ENCODE measurements at regions not wholly inside any gene's neighbourhood (a gene's known extent, or its start where the extent isn't known, plus 50 kb on each side); places are given as distances from the start of the nearest gene placed in this dataset.
A peak's percentile ranks its signal among the peaks of the same experiment; 100 is the strongest.
"Not testable (repeated sequence)": the region's sequence is repeated elsewhere in the genome, so short reads cannot be mapped to it uniquely, and the experiment has no call there.

- H3K4me3 Mint-ChIP-seq, result no peak overlapping the region
- H3K27ac Mint-ChIP-seq, result no peak overlapping the region
- no peaks in the 10 kb centered on the region for H3K9me3 Mint-ChIP-seq
- H3K27me3 Mint-ChIP-seq (ENCODE audit: low read depth), result no peaks in the 10 kb centered on the region
- peaks cover 41% of the 10 kb centered on the region for H3K4me1 Mint-ChIP-seq (ENCODE audit: low read depth)
- H3K36me3 Mint-ChIP-seq (ENCODE audit: low read depth), result peaks cover 12% of the 10 kb centered on the region
These were observed 292.4 kb upstream of the MKLN1 start for GRCh38 chr7:131035088-131035770.

GRCh38 chr7:131038153-131038552 is 289.5 kb upstream of the MKLN1 start:
- Mint-ChIP-seq H3K4me1 (ENCODE audit: low read depth) (peaks cover 37% of the 10 kb centered on the region), H3K9me3 (no peaks in the 10 kb centered on the region), H3K27ac (peak overlapping the region; percentile 60), H3K27me3 (ENCODE audit: low read depth) (no peaks in the 10 kb centered on the region), H3K36me3 (ENCODE audit: low read depth) (peaks cover 10% of the 10 kb centered on the region), H3K4me3 (no peak overlapping the region)

GRCh38 chr7:131039355-131039762 is 288.3 kb upstream of the MKLN1 start:
- Mint-ChIP-seq H3K4me3 (no peak overlapping the region), H3K9me3 (no peaks in the 10 kb centered on the region), H3K36me3 (ENCODE audit: low read depth) (peaks cover 12% of the 10 kb centered on the region), H3K27me3 (ENCODE audit: low read depth) (no peaks in the 10 kb centered on the region), H3K27ac (no peak overlapping the region), H3K4me1 (ENCODE audit: low read depth) (peaks cover 29% of the 10 kb centered on the region)

DNA sequence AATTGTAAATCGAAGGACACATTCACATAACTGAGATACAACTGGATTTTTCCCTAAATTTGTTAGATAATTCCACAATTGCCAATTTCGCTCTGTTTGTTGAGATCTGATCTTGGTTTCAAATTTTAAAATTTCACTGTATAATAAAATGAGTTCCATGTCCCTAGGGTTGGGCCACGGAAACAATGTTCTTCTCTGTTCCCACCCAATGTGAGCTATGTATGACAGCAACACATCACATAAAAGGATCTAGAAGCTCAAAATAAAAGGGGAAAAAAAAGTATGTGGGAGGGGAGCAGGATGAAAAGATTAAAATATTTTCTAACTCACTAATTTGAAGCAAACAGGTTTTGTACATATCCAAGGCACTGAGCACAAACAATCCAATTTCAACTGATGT is 287.8 kb upstream of the MKLN1 start:
- H3K9me3 Mint-ChIP-seq, result no peaks in the 10 kb centered on the region
- H3K4me3 Mint-ChIP-seq, result no peak overlapping the region
- H3K27me3 Mint-ChIP-seq (ENCODE audit: low read depth), result no peaks in the 10 kb centered on the region
- peaks cover 28% of the 10 kb centered on the region for H3K4me1 Mint-ChIP-seq (ENCODE audit: low read depth)
- peaks cover 12% of the 10 kb centered on the region for H3K36me3 Mint-ChIP-seq (ENCODE audit: low read depth)
- H3K27ac Mint-ChIP-seq, result no peak overlapping the region

- Mint-ChIP-seq H3K4me1 (ENCODE audit: low read depth) (peaks cover 26% of the 10 kb centered on the region), H3K9me3 (peaks cover 3% of the 10 kb centered on the region), H3K36me3 (ENCODE audit: low read depth) (peaks cover 15% of the 10 kb centered on the region), H3K27me3 (ENCODE audit: low read depth) (no peaks in the 10 kb centered on the region), H3K4me3 (no peak overlapping the region), H3K27ac (peak overlapping the region; percentile 18)
These were observed 287.2 kb upstream of the MKLN1 start for GRCh38 chr7:131040467-131040932.

- not testable (repeated sequence) for H3K27me3 Mint-ChIP-seq (ENCODE audit: low read depth); H3K4me3 Mint-ChIP-seq
These were observed 286.5 kb upstream of the MKLN1 start for GRCh38 chr7:131041012-131041695.

GRCh38 chr7:131042269-131043160 is 285.2 kb upstream of the MKLN1 start:
- Mint-ChIP-seq H3K36me3 (ENCODE audit: low read depth) (peaks cover 27% of the 10 kb centered on the region), H3K4me3 (no peak overlapping the region), H3K27me3 (ENCODE audit: low read depth) (no peaks in the 10 kb centered on the region), H3K9me3 (peaks cover 9% of the 10 kb centered on the region), H3K4me1 (ENCODE audit: low read depth) (peaks cover 30% of the 10 kb centered on the region), H3K27ac (peak overlapping the region; percentile 17)

More at GRCh38 chr7:131041012-131041695, 286.5 kb upstream of the MKLN1 start:
- Mint-ChIP-seq H3K4me1 (ENCODE audit: low read depth) (peaks cover 26% of the 10 kb centered on the region), H3K36me3 (ENCODE audit: low read depth) (peaks cover 18% of the 10 kb centered on the region)
- not testable (repeated sequence) for H3K9me3 Mint-ChIP-seq, H3K27ac Mint-ChIP-seq

DNA sequence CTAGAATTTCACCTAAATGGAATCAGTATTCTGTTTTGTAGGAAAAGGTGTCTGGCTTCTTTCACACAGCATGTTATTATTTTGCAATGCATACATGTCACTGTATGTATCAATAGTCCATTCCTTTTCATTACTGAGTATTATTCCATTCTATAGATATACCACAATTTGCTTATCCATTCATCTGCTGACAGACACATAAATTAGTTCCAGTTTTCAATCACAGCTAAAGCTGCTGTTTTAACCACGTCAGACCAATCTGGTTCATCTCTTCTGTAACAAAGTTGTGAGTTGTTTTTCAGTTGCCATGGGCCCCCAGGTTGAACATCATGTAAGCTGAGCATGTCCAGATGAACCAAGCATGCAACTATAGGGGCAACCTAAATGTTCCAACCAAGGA is 282.1 kb upstream of the MKLN1 start:
- Mint-ChIP-seq H3K9me3 (peaks cover 9% of the 10 kb centered on the region), H3K4me1 (ENCODE audit: low read depth) (peaks cover 43% of the 10 kb centered on the region), H3K27ac (no peak overlapping the region), H3K4me3 (no peak overlapping the region), H3K27me3 (ENCODE audit: low read depth) (no peaks in the 10 kb centered on the region), H3K36me3 (ENCODE audit: low read depth) (peaks cover 42% of the 10 kb centered on the region)

DNA sequence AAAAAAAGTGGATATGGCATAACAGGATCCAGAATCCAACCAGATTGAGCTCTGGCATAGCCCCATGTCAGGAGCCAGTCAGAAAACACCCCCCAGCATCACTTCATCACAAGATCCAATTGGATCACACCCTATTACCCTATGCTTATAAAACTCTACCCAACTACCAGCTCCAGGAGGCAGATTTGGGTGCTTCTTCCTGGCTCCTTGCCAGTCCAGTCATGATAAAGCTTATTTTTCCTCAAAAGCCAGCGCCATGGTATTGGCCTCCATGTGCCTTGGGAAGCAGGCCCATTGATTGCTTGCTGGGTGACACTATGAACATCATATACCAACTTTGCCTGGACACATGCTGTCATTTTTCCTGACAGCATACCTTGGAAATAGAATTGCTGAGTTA is 281.4 kb upstream of the MKLN1 start:
- Mint-ChIP-seq H3K4me3 (no peak overlapping the region), H3K9me3 (peaks cover 9% of the 10 kb centered on the region), H3K4me1 (ENCODE audit: low read depth) (peaks cover 42% of the 10 kb centered on the region), H3K27ac (no peak overlapping the region), H3K27me3 (ENCODE audit: low read depth) (no peaks in the 10 kb centered on the region), H3K36me3 (ENCODE audit: low read depth) (peaks cover 44% of the 10 kb centered on the region)

DNA sequence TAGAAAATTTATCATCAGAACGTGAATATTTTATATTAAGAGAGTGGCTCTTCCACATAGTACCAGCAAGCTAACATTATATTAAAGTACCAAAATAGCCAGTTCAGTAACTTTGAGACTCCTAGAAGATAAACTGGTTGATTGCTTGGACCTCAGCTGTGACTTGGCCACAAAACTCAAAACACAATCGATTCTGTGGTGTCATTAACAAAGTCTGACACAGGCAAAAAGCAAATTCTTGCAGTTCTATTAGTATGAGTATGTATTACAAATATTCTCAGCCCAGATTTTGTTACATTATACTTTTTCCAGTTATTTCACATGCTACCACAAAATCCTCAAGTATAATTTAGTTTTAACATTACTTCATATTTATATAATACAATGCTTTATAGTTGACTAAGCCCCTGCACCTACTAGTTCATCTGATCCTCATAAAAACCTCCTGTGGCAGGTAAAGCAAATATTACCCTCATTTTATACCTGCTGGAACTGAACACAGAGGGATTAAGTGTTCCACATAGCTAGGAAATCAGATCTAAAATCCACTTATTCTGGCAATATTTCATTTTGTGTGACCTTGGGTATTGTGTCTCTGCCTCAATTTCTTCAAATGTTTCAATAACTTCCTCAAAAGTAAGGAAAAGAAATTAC is 279.9 kb upstream of the MKLN1 start:
- H3K4me3 Mint-ChIP-seq, result no peak overlapping the region
- peaks cover 38% of the 10 kb centered on the region for H3K36me3 Mint-ChIP-seq (ENCODE audit: low read depth)
- H3K27ac Mint-ChIP-seq, result no peak overlapping the region

DNA sequence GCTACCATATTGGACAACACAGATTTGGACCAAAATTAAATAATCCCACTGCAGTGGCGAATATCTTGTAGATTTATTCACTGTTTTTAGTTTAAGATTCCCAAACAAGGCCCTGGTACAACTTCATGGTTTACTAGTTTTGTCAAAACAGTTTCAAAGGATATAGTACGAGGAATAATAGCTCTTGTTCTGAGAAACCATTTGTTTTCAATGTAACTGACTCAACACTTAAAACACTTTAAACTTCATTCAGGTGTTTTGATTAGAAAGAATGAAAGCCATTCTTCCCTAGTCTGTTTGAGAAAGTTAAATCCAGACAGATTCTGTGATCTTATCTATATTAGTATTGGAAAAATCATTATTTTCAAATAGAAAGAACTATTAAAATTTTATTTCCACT is 276.4 kb upstream of the MKLN1 start:
- Mint-ChIP-seq H3K27ac (no peak overlapping the region), H3K9me3 (peaks cover 1% of the 10 kb centered on the region), H3K36me3 (ENCODE audit: low read depth) (peaks cover 40% of the 10 kb centered on the region), H3K4me3 (no peak overlapping the region), H3K4me1 (ENCODE audit: low read depth) (peaks cover 49% of the 10 kb centered on the region), H3K27me3 (ENCODE audit: low read depth) (no peaks in the 10 kb centered on the region)

More for the DNA sequence above, 279.9 kb upstream of the MKLN1 start:
- H3K27me3 Mint-ChIP-seq (ENCODE audit: low read depth), result no peaks in the 10 kb centered on the region
- H3K9me3 Mint-ChIP-seq, result peaks cover 9% of the 10 kb centered on the region
- H3K4me1 Mint-ChIP-seq (ENCODE audit: low read depth), result peaks cover 36% of the 10 kb centered on the region

DNA sequence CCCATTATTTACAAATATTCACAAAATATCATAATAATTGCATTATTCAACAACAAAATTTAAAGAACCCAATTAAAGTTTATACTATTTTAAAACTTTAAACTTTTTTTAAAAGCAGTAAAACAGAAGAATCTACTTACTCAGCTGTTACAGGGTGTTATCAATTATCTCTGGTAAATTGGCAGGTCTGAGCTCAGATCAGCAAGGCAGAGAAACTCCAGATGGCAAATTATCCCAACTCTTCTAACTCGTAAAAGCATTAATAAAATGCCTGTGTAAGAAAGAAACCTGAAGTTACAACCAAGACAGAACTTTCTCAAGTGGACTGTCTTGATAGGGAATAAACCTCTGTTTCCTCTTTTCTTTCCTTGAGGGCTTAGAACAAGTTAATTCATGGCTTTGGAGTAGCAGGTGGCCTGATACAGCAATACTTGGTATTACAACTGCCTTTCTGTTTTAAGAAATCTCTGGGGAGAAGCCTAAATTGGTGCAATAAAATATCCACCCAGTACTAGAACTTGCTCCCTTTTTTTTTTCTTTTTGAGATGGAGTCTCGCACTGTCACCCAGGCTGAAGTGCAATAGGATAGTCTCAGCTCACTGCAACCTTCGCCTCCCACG is 275.3 kb upstream of the MKLN1 start:
- H3K27ac Mint-ChIP-seq, result no peak overlapping the region
- H3K4me3 Mint-ChIP-seq, result no peak overlapping the region

GRCh38 chr7:131056007-131056406 is 271.7 kb upstream of the MKLN1 start:
- Mint-ChIP-seq H3K9me3 (no peaks in the 10 kb centered on the region), H3K27me3 (ENCODE audit: low read depth) (no peaks in the 10 kb centered on the region), H3K4me1 (ENCODE audit: low read depth) (peaks cover 33% of the 10 kb centered on the region), H3K4me3 (no peak overlapping the region), H3K27ac (no peak overlapping the region), H3K36me3 (ENCODE audit: low read depth) (peaks cover 26% of the 10 kb centered on the region)

More for the DNA sequence above, 275.3 kb upstream of the MKLN1 start:
- H3K27me3 Mint-ChIP-seq (ENCODE audit: low read depth), result no peaks in the 10 kb centered on the region
- peaks cover 36% of the 10 kb centered on the region for H3K36me3 Mint-ChIP-seq (ENCODE audit: low read depth)
- peaks cover 52% of the 10 kb centered on the region for H3K4me1 Mint-ChIP-seq (ENCODE audit: low read depth)
- H3K9me3 Mint-ChIP-seq, result no peaks in the 10 kb centered on the region
